ENCODE measurements at regions not wholly inside any gene's neighbourhood (a gene's known extent, or its start where the extent isn't known, plus 50 kb on each side); places are given as distances from the start of the nearest gene placed in this dataset.

GRCh38 chr4:176979416-176979815 lies 186.7 kb upstream of the VEGFC start:
- Mint-ChIP-seq H3K4me1 (no peaks in the 10 kb centered on the region), H3K27ac (no peak overlapping the region), H3K4me3 (no peak overlapping the region), H3K27me3 (no peaks in the 10 kb centered on the region), H3K36me3 (no peaks in the 10 kb centered on the region), H3K9me3 (peaks cover 0 to 3% (median under 1%) of the 10 kb centered on the region in 3 donors)

GRCh38 chr4:176981074-176981473 lies 188.4 kb upstream of the VEGFC start:
- H3K4me1 Mint-ChIP-seq: no peaks in the 10 kb centered on the region
- no peak overlapping the region for H3K4me3 Mint-ChIP-seq
- H3K27ac Mint-ChIP-seq: no peak overlapping the region
- H3K9me3 Mint-ChIP-seq: peaks cover 2 to 4% (median 3%) of the 10 kb centered on the region in 3 donors
- H3K27me3 Mint-ChIP-seq: no peaks in the 10 kb centered on the region
- no peaks in the 10 kb centered on the region for H3K36me3 Mint-ChIP-seq

GRCh38 chr4:176981551-176981950 lies 188.8 kb upstream of the VEGFC start:
- no peaks in the 10 kb centered on the region for H3K36me3 Mint-ChIP-seq
- peaks cover 2 to 4% (median 3%) of the 10 kb centered on the region in 3 donors for H3K9me3 Mint-ChIP-seq
- H3K27ac Mint-ChIP-seq: no peak overlapping the region
- no peaks in the 10 kb centered on the region for H3K4me1 Mint-ChIP-seq
- no peak overlapping the region for H3K4me3 Mint-ChIP-seq
- H3K27me3 Mint-ChIP-seq: no peaks in the 10 kb centered on the region

GRCh38 chr4:176988226-176988625 lies 195.5 kb upstream of the VEGFC start:
- no peaks in the 10 kb centered on the region for H3K27me3 Mint-ChIP-seq
- no peak overlapping the region for H3K4me3 Mint-ChIP-seq
- H3K36me3 Mint-ChIP-seq: no peaks in the 10 kb centered on the region
- H3K9me3 Mint-ChIP-seq: peaks cover 2 to 6% (median 3%) of the 10 kb centered on the region in 3 donors
- H3K4me1 Mint-ChIP-seq: no peaks in the 10 kb centered on the region
- H3K27ac Mint-ChIP-seq: no peak overlapping the region

GRCh38 chr4:176989186-176989585 lies 196.5 kb upstream of the VEGFC start:
- no peaks in the 10 kb centered on the region for H3K27me3 Mint-ChIP-seq
- H3K4me3 Mint-ChIP-seq: no peak overlapping the region
- no peak overlapping the region for H3K27ac Mint-ChIP-seq
- H3K36me3 Mint-ChIP-seq: no peaks in the 10 kb centered on the region
- H3K4me1 Mint-ChIP-seq: no peaks in the 10 kb centered on the region
- H3K9me3 Mint-ChIP-seq: peaks cover 2 to 11% (median 3%) of the 10 kb centered on the region in 3 donors

GRCh38 chr4:176999935-177000543 lies 207.3 kb upstream of the VEGFC start:
- Mint-ChIP-seq H3K4me3 (no peak overlapping the region), H3K27ac (no peak overlapping the region), H3K36me3 (no peaks in the 10 kb centered on the region), H3K9me3 (peaks cover 0 to 8% (median 7%) of the 10 kb centered on the region in 3 donors), H3K27me3 (no peaks in the 10 kb centered on the region), H3K4me1 (no peaks in the 10 kb centered on the region)

- Mint-ChIP-seq H3K36me3 (no peaks in the 10 kb centered on the region), H3K4me3 (no peak overlapping the region), H3K9me3 (peaks cover 0 to 11% (median 8%) of the 10 kb centered on the region in 3 donors), H3K27me3 (no peaks in the 10 kb centered on the region), H3K4me1 (no peaks in the 10 kb centered on the region), H3K27ac (no peak overlapping the region)
These were observed 208.8 kb upstream of the VEGFC start for GRCh38 chr4:177001271-177002175.

GRCh38 chr4:177005674-177006230 lies 213.0 kb upstream of the VEGFC start:
- Mint-ChIP-seq H3K27ac (no peak overlapping the region), H3K4me1 (no peaks in the 10 kb centered on the region), H3K27me3 (no peaks in the 10 kb centered on the region), H3K36me3 (peaks cover 4% of the 10 kb centered on the region), H3K9me3 (peaks cover 0 to 4% (median under 1%) of the 10 kb centered on the region in 3 donors), H3K4me3 (no peak overlapping the region)

- H3K4me1 Mint-ChIP-seq: no peaks in the 10 kb centered on the region
- H3K27ac Mint-ChIP-seq: no peak overlapping the region
- no peaks in the 10 kb centered on the region for H3K27me3 Mint-ChIP-seq
- peaks cover 4% of the 10 kb centered on the region for H3K36me3 Mint-ChIP-seq
- no peak overlapping the region for H3K4me3 Mint-ChIP-seq
- peaks cover 0 to 4% (median 0%) of the 10 kb centered on the region in 3 donors for H3K9me3 Mint-ChIP-seq
These were observed 213.6 kb upstream of the VEGFC start for GRCh38 chr4:177006331-177006730.

GRCh38 chr4:177008071-177008835 lies 215.5 kb upstream of the VEGFC start:
- peaks cover 4% of the 10 kb centered on the region for H3K36me3 Mint-ChIP-seq
- H3K27me3 Mint-ChIP-seq: no peaks in the 10 kb centered on the region
- H3K27ac Mint-ChIP-seq: no peak overlapping the region
- H3K4me3 Mint-ChIP-seq: no peak overlapping the region
- H3K4me1 Mint-ChIP-seq: no peaks in the 10 kb centered on the region
- H3K9me3 Mint-ChIP-seq: peaks cover 7 to 9% (median 8%) of the 10 kb centered on the region in 3 donors

- H3K27ac Mint-ChIP-seq: no peak overlapping the region
- no peak overlapping the region for H3K4me3 Mint-ChIP-seq
- H3K9me3 Mint-ChIP-seq: peaks cover 8 to 12% (median 10%) of the 10 kb centered on the region in 3 donors
- no peaks in the 10 kb centered on the region for H3K4me1 Mint-ChIP-seq
- no peaks in the 10 kb centered on the region for H3K27me3 Mint-ChIP-seq
- peaks cover 4% of the 10 kb centered on the region for H3K36me3 Mint-ChIP-seq
These were observed 216.2 kb upstream of the VEGFC start for GRCh38 chr4:177008836-177009501.

GRCh38 chr4:177010418-177010817 lies 217.7 kb upstream of the VEGFC start:
- peaks cover 4% of the 10 kb centered on the region for H3K36me3 Mint-ChIP-seq
- no peaks in the 10 kb centered on the region for H3K27me3 Mint-ChIP-seq
- peaks cover 8 to 12% (median 10%) of the 10 kb centered on the region in 3 donors for H3K9me3 Mint-ChIP-seq
- no peak overlapping the region for H3K27ac Mint-ChIP-seq
- H3K4me1 Mint-ChIP-seq: no peaks in the 10 kb centered on the region
- no peak overlapping the region for H3K4me3 Mint-ChIP-seq

GRCh38 chr4:177012918-177013545 lies 220.3 kb upstream of the VEGFC start:
- Mint-ChIP-seq H3K27ac (no peak overlapping the region), H3K36me3 (peaks cover 4% of the 10 kb centered on the region), H3K4me1 (no peaks in the 10 kb centered on the region), H3K27me3 (no peaks in the 10 kb centered on the region), H3K9me3 (peaks cover 7 to 11% (median 10%) of the 10 kb centered on the region in 3 donors), H3K4me3 (no peak overlapping the region)

- Mint-ChIP-seq H3K27me3 (no peaks in the 10 kb centered on the region), H3K27ac (no peak overlapping the region), H3K4me3 (no peak overlapping the region), H3K4me1 (no peaks in the 10 kb centered on the region), H3K36me3 (no peaks in the 10 kb centered on the region), H3K9me3 (peaks cover 16 to 23% (median 19%) of the 10 kb centered on the region in 3 donors)
These were observed 223.9 kb upstream of the VEGFC start for GRCh38 chr4:177016541-177017141.
